ENCODE measurements at regions not wholly inside any gene's neighbourhood (a gene's known extent, or its start where the extent isn't known, plus 50 kb on each side); places are given as distances from the start of the nearest gene placed in this dataset.

- TF ChIP-seq CTCF (IDR thresholded peaks at IDR 0.05) (no peak), POLR2A (IDR thresholded peaks at IDR 0.05) (no peak)
These were observed 567.7 kb downstream of the CAAP1 start for GRCh38 chr9:26324786-26325443.
